ENCODE measurements at regions not wholly inside any gene's neighbourhood (a gene's known extent, or its start where the extent isn't known, plus 50 kb on each side); places are given as distances from the start of the nearest gene placed in this dataset.

DNA sequence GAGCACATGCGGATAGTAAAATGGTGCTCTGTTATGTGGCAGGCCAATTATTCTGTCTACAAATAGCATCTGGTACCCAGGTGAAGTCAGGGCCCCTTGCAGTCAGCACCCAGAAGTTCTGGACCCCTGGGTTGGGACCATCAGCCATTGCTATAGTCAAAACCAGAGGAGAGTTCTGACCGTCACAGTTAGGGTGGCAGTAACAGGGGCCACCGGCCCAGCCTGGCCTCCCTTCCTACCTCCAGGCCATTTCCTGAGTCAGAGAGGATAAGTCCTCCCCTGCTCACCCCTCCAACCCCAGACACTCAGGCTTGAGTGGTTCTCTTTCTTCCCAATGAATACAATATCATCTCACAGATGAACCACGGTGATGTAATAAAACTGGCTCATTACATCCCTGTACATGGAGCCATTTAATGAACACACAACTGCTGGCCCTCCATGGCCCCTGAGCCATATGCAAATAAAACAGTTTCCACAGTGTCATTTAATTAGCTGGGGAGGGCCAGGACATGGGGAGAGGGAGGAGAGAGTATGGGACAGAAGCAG, 673.6 kb downstream of the MATN1 start:
- H3K36me3 ChIP-seq: no peaks in the 10 kb centered on the region
- in situ Hi-C loops (cut with MboI; ENCODE audit: low sequenced_read_pairs in 4 of 4): no loop called here
- no peaks in the 10 kb centered on the region for H3K9me3 ChIP-seq
- TF ChIP-seq POLR2A (IDR thresholded peaks at IDR 0.05): no peak
- TF ChIP-seq, protein P1, sequence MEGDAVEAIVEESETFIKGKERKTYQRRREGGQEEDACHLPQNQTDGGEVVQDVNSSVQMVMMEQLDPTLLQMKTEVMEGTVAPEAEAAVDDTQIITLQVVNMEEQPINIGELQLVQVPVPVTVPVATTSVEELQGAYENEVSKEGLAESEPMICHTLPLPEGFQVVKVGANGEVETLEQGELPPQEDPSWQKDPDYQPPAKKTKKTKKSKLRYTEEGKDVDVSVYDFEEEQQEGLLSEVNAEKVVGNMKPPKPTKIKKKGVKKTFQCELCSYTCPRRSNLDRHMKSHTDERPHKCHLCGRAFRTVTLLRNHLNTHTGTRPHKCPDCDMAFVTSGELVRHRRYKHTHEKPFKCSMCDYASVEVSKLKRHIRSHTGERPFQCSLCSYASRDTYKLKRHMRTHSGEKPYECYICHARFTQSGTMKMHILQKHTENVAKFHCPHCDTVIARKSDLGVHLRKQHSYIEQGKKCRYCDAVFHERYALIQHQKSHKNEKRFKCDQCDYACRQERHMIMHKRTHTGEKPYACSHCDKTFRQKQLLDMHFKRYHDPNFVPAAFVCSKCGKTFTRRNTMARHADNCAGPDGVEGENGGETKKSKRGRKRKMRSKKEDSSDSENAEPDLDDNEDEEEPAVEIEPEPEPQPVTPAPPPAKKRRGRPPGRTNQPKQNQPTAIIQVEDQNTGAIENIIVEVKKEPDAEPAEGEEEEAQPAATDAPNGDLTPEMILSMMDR (IDR thresholded peaks at IDR 0.05 in 4 of 5, conservative IDR thresholded peaks at IDR 0.05 in 1 of 5): no peak
- H3K27ac ChIP-seq: no peak overlapping the region
- no peak for DNase-seq
- intact Hi-C loops (cut with DNase I; ENCODE audit: low total_unique reads): no loop called here
- no peaks in the 10 kb centered on the region for H3K4me1 ChIP-seq
- peaks cover under 1 to 6% (median 5%) of the 10 kb centered on the region in 3 donors for H3K27me3 ChIP-seq
- no peak for ATAC-seq
- no peak overlapping the region for H3K4me3 ChIP-seq

DNA sequence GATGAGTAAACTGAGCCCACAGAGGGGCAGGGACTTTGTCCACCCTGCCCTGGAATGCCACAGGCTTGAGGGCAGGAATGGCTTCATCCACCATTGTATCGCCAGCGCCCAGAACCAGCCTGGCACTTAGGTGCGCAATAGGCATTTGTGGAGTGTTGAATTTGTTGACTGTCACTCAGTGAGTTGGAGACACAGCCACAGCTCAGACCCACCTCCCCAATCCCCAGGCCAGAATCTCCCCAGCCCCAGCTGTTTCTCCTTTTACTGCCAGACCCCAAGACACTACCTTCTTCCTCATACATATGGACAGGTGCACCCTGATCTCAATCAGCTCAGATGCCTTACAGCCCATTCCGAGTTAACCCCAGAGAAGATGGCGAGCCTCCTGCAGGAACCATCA, 674.5 kb downstream of the MATN1 start:
- intact Hi-C loops (cut with DNase I; ENCODE audit: low total_unique reads) (no loop called here), in situ Hi-C loops (cut with MboI; ENCODE audit: low sequenced_read_pairs in 4 of 4) (no loop called here)
- TF ChIP-seq, protein P1 (IDR thresholded peaks at IDR 0.05 in 4 of 5, conservative IDR thresholded peaks at IDR 0.05 in 1 of 5): no peak
- TF ChIP-seq POLR2A (IDR thresholded peaks at IDR 0.05): no peak
- Histone ChIP-seq H3K27ac (no peak overlapping the region), H3K4me3 (no peak overlapping the region), H3K27me3 (peaks cover 0 to 6% (median 3%) of the 10 kb centered on the region in 3 donors), H3K9me3 (no peaks in the 10 kb centered on the region), H3K36me3 (no peaks in the 10 kb centered on the region), H3K4me1 (no peaks in the 10 kb centered on the region)
- no peak for ATAC-seq
- no peak for DNase-seq

DNA sequence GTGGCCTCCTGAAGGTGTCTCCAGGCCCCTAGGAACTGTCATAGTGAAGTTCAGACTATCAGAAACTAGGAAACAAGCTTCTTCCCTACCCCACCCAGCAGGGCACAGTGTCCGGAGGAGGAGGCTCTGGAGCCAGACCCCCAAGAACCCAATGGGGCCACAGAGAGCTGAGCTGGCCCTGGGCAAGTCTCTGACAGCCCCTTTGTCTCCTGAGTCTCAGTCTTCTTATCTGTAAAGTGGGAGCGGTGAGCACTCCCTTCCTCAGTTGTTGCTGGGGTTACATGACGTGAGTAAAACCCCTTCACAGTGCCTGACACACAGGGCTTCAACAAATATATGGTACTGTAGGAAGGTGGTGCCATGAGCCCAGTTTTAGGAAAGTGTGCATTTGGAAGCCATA, 675.8 kb downstream of the MATN1 start:
- TF ChIP-seq, protein P1 (IDR thresholded peaks at IDR 0.05 in 4 of 5, conservative IDR thresholded peaks at IDR 0.05 in 1 of 5): no peak
- TF ChIP-seq POLR2A (IDR thresholded peaks at IDR 0.05): no peak
- intact Hi-C loops (cut with DNase I; ENCODE audit: low total_unique reads) (no loop called here), in situ Hi-C loops (cut with MboI; ENCODE audit: low sequenced_read_pairs in 4 of 4) (no loop called here)
- DNase-seq: no peak
- Histone ChIP-seq H3K4me1 (no peaks in the 10 kb centered on the region), H3K4me3 (no peak overlapping the region), H3K36me3 (no peaks in the 10 kb centered on the region), H3K27ac (no peak overlapping the region), H3K9me3 (no peaks in the 10 kb centered on the region), H3K27me3 (no peaks in the 10 kb centered on the region)
- ATAC-seq: no peak

DNA sequence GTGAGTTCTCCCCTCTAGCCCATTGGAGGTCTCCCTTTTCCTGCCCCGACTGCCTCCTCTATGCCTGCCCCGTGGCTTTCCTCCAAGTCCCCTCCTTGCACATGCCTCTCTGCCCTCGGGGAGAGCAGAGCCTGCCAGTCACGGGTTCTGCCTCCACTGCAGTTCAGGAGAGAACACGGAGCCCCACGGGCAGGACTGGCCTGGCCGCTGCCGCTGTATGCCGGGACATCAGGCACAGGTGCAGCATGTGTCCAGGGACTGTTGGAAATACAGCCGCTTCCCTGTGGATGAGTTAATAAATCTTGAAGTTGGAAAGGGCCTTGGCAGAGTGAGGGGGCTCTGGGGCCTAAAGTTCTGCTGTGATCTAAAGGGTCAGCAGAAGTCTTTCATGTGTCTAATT, 676.6 kb downstream of the MATN1 start:
- in situ Hi-C loops (cut with MboI; ENCODE audit: low sequenced_read_pairs in 4 of 4): no loop called here
- ATAC-seq: no peak

More for the DNA sequence above, 676.6 kb downstream of the MATN1 start:
- intact Hi-C loops (cut with DNase I; ENCODE audit: low total_unique reads): no loop called here
- Histone ChIP-seq H3K4me3 (no peak overlapping the region), H3K36me3 (no peaks in the 10 kb centered on the region), H3K4me1 (no peaks in the 10 kb centered on the region), H3K9me3 (no peaks in the 10 kb centered on the region), H3K27ac (no peak overlapping the region), H3K27me3 (no peaks in the 10 kb centered on the region)
- DNase-seq: no peak
- TF ChIP-seq POLR2A (IDR thresholded peaks at IDR 0.05): no peak
- TF ChIP-seq, protein P1 (IDR thresholded peaks at IDR 0.05 in 4 of 5, conservative IDR thresholded peaks at IDR 0.05 in 1 of 5): no peak

Data from gastrocnemius medialis (tissue), 4 donors.